ENCODE measurements at regions not wholly inside any gene's neighbourhood (a gene's known extent, or its start where the extent isn't known, plus 50 kb on each side); places are given as distances from the start of the nearest gene placed in this dataset.

- peaks cover 8 to 9% of the 10 kb centered on the region in 2 donors for H3K4me1 Mint-ChIP-seq (ENCODE audit: low read depth in 2 of 2)
- no peaks in the 10 kb centered on the region for H3K9me3 Mint-ChIP-seq
- peak overlapping the region; percentile 0 to 61 for H3K27ac Mint-ChIP-seq
- H3K4me3 Mint-ChIP-seq: peak overlapping the region in 1 of 2 donors; percentile 42
- DNase-seq (peak in 2 of 3 experiments; percentile 6 to 29), ATAC-seq (replicated peaks) (peak; percentile 83)
- H3K36me3 Mint-ChIP-seq (ENCODE audit: insufficient read depth): no peaks in the 10 kb centered on the region
- peaks cover 11 to 16% of the 10 kb centered on the region in 2 donors for H3K27me3 Mint-ChIP-seq
Measured at GRCh38 chr15:91491101-91491950, 362.2 kb upstream of the SLCO3A1 start.

GRCh38 chr15:91496754-91497691 lies 356.5 kb upstream of the SLCO3A1 start:
- H3K27ac Mint-ChIP-seq: no peak overlapping the region
- H3K4me3 Mint-ChIP-seq: no peak overlapping the region
- H3K27me3 Mint-ChIP-seq: peaks cover 23 to 29% of the 10 kb centered on the region in 2 donors
- no peaks in the 10 kb centered on the region for H3K4me1 Mint-ChIP-seq (ENCODE audit: low read depth in 2 of 2)
- DNase-seq (no peak), ATAC-seq (replicated peaks) (no peak)
- H3K36me3 Mint-ChIP-seq (ENCODE audit: insufficient read depth): no peaks in the 10 kb centered on the region
- H3K9me3 Mint-ChIP-seq: no peaks in the 10 kb centered on the region

DNA sequence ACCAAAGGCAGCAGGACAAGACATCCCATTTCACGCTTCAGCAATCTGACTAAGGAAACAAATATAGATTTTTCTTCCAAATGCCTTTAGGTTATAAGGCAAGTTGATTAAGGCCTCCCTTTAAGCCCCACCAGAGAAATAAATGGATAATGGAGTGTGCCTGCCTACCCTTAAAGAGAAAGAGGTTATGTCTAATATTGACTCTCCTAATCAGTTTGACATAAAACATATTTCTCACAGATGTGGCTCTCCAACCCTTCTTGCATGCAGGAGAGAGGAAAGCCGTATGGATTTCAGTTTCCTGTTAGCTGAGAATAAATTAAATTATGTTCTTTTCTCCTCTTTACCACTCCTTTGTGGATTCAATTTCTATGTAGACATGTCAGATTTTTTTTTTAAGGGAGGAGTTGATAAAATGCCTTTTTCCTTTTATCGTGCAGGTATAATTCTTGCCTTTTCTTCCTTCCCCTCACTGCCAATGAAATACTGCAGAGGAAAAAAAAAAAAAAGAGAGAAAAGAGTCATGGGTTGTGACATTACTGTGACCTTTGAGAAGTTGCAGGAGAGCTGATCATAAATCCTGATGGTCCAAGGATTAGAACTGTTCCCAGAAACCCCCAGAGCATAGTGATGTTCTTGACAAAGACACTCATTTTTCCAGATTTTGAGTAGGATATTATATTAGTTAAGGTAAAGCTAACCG lies 355.3 kb upstream of the SLCO3A1 start:
- H3K4me3 Mint-ChIP-seq: no peak overlapping the region
- no peak overlapping the region for H3K27ac Mint-ChIP-seq
- peaks cover 20 to 29% of the 10 kb centered on the region in 2 donors for H3K27me3 Mint-ChIP-seq
- DNase-seq (no peak), ATAC-seq (replicated peaks) (no peak)
- H3K4me1 Mint-ChIP-seq (ENCODE audit: low read depth in 2 of 2): no peaks in the 10 kb centered on the region
- no peaks in the 10 kb centered on the region for H3K36me3 Mint-ChIP-seq (ENCODE audit: insufficient read depth)
- H3K9me3 Mint-ChIP-seq: no peaks in the 10 kb centered on the region

- DNase-seq: no peak
- Mint-ChIP-seq H3K36me3 (ENCODE audit: insufficient read depth) (no peaks in the 10 kb centered on the region), H3K4me1 (ENCODE audit: low read depth in 2 of 2) (no peaks in the 10 kb centered on the region), H3K27ac (no peak overlapping the region), H3K9me3 (no peaks in the 10 kb centered on the region), H3K27me3 (peaks cover 18 to 29% of the 10 kb centered on the region in 2 donors), H3K4me3 (no peak overlapping the region)
- no peak for ATAC-seq (replicated peaks)
Measured at GRCh38 chr15:91498749-91499062, 354.8 kb upstream of the SLCO3A1 start.

DNA sequence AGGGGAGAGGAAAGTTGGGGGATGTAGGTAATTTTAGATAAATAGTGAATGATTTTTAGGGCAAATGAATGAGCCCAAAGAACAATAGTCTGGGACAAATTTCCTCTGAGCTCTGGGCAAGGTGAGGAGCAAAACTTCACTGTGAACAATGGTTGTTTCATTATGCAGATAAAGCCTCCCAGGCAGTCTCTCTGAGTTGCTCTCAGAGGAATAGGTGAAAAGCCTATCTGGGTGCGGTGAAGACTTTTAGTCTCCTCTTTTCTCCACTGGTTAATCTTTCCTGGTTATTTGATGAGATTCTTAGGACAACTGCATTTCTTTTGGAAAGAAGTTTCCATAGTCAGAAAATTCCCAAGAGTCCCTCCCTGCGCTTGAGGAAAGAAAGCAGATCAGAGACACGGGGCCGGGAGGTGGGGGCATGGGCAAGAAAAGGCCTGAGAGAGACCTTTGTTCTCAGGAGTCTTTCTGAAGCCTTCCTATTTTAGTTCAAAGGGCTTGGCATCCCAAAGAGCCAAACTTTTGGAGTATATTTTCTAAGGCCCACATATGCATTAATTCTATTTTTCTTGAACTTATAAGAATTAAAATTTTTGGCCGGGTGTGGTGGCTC lies 353.6 kb upstream of the SLCO3A1 start:
- no peaks in the 10 kb centered on the region for H3K4me1 Mint-ChIP-seq (ENCODE audit: low read depth in 2 of 2)
- no peak overlapping the region for H3K27ac Mint-ChIP-seq
- DNase-seq: no peak
- H3K4me3 Mint-ChIP-seq: no peak overlapping the region
- no peak for ATAC-seq (replicated peaks)
- peaks cover 18 to 29% of the 10 kb centered on the region in 2 donors for H3K27me3 Mint-ChIP-seq
- H3K9me3 Mint-ChIP-seq: no peaks in the 10 kb centered on the region
- H3K36me3 Mint-ChIP-seq (ENCODE audit: insufficient read depth): no peaks in the 10 kb centered on the region

- ATAC-seq (replicated peaks): no peak
- no peak overlapping the region for H3K27ac Mint-ChIP-seq
Measured at GRCh38 chr15:91508633-91509032, 344.9 kb upstream of the SLCO3A1 start.

GRCh38 chr15:91514147-91514546 lies 339.4 kb upstream of the SLCO3A1 start:
- DNase-seq (no peak), ATAC-seq (replicated peaks) (no peak)
- H3K4me1 Mint-ChIP-seq (ENCODE audit: low read depth in 2 of 2): peaks cover 7 to 12% of the 10 kb centered on the region in 2 donors
- H3K4me3 Mint-ChIP-seq: no peak overlapping the region
- peaks cover 14 to 23% of the 10 kb centered on the region in 2 donors for H3K27me3 Mint-ChIP-seq
- no peaks in the 10 kb centered on the region for H3K9me3 Mint-ChIP-seq
- no peak overlapping the region for H3K27ac Mint-ChIP-seq
- no peaks in the 10 kb centered on the region for H3K36me3 Mint-ChIP-seq (ENCODE audit: insufficient read depth)

More at GRCh38 chr15:91508633-91509032, 344.9 kb upstream of the SLCO3A1 start:
- no peaks in the 10 kb centered on the region for H3K36me3 Mint-ChIP-seq (ENCODE audit: insufficient read depth)
- H3K4me3 Mint-ChIP-seq: no peak overlapping the region
- DNase-seq: no peak
- H3K27me3 Mint-ChIP-seq: peaks cover 15 to 30% of the 10 kb centered on the region in 2 donors
- peaks cover 3 to 4% of the 10 kb centered on the region in 2 donors for H3K4me1 Mint-ChIP-seq (ENCODE audit: low read depth in 2 of 2)
- H3K9me3 Mint-ChIP-seq: no peaks in the 10 kb centered on the region

GRCh38 chr15:91515188-91515754 lies 338.2 kb upstream of the SLCO3A1 start:
- Mint-ChIP-seq H3K4me3 (no peak overlapping the region), H3K36me3 (ENCODE audit: insufficient read depth) (no peaks in the 10 kb centered on the region), H3K9me3 (no peaks in the 10 kb centered on the region), H3K4me1 (ENCODE audit: low read depth in 2 of 2) (peaks cover 7 to 8% of the 10 kb centered on the region in 2 donors), H3K27me3 (peaks cover 6 to 16% of the 10 kb centered on the region in 2 donors), H3K27ac (no peak overlapping the region)
- no peak for DNase-seq
- ATAC-seq (replicated peaks): no peak

GRCh38 chr15:91516866-91517265 lies 336.6 kb upstream of the SLCO3A1 start:
- no peak overlapping the region for H3K27ac Mint-ChIP-seq
- H3K27me3 Mint-ChIP-seq: peaks cover 6% of the 10 kb centered on the region in 2 donors
- peaks cover 7 to 8% of the 10 kb centered on the region in 2 donors for H3K4me1 Mint-ChIP-seq (ENCODE audit: low read depth in 2 of 2)
- ATAC-seq (replicated peaks): no peak
- H3K4me3 Mint-ChIP-seq: no peak overlapping the region
- H3K36me3 Mint-ChIP-seq (ENCODE audit: insufficient read depth): no peaks in the 10 kb centered on the region
- no peaks in the 10 kb centered on the region for H3K9me3 Mint-ChIP-seq
- no peak for DNase-seq

- Mint-ChIP-seq H3K36me3 (ENCODE audit: insufficient read depth) (no peaks in the 10 kb centered on the region), H3K4me1 (ENCODE audit: low read depth in 2 of 2) (peaks cover 10 to 11% of the 10 kb centered on the region in 2 donors), H3K27me3 (peaks cover 5 to 11% of the 10 kb centered on the region in 2 donors), H3K27ac (no peak overlapping the region), H3K4me3 (no peak overlapping the region), H3K9me3 (no peaks in the 10 kb centered on the region)
- ATAC-seq (replicated peaks) (no peak), DNase-seq (no peak)
Measured at GRCh38 chr15:91517491-91518200, 335.9 kb upstream of the SLCO3A1 start.

GRCh38 chr15:91520850-91521249 lies 332.7 kb upstream of the SLCO3A1 start:
- Mint-ChIP-seq H3K36me3 (ENCODE audit: insufficient read depth) (no peaks in the 10 kb centered on the region), H3K9me3 (no peaks in the 10 kb centered on the region), H3K27me3 (peaks cover 3 to 20% of the 10 kb centered on the region in 2 donors), H3K27ac (no peak overlapping the region), H3K4me3 (no peak overlapping the region), H3K4me1 (ENCODE audit: low read depth in 2 of 2) (peaks cover 13% of the 10 kb centered on the region in 2 donors)
- no peak for ATAC-seq (replicated peaks)
- DNase-seq: no peak

DNA sequence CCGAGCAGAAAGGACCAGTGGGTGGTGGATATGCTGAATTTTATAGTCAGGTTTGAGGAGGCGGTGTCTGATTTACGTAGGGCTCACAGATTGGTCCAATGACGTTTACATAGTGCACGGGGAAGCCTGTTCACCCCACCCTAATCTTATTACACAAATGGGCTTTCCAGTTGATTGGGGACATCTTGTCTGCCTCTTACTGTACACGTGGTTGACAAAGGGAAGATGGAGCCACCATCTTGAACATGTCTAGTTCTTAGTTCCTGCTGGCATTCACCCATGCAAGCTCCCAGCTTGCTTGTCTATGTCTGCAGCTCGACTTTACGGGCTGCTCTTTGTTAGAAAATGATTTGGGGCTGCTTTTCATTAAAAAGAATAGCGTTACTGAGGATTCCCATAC lies 332.0 kb upstream of the SLCO3A1 start:
- DNase-seq (no peak), ATAC-seq (replicated peaks) (no peak)
- no peaks in the 10 kb centered on the region for H3K36me3 Mint-ChIP-seq (ENCODE audit: insufficient read depth)
- H3K27ac Mint-ChIP-seq: no peak overlapping the region
- peaks cover 10 to 27% of the 10 kb centered on the region in 2 donors for H3K27me3 Mint-ChIP-seq
- peaks cover 13 to 14% of the 10 kb centered on the region in 2 donors for H3K4me1 Mint-ChIP-seq (ENCODE audit: low read depth in 2 of 2)
- H3K4me3 Mint-ChIP-seq: no peak overlapping the region
- no peaks in the 10 kb centered on the region for H3K9me3 Mint-ChIP-seq

All from effector memory CD8-positive, alpha-beta T cell (primary cell).